Fibroblast of lung (primary cell): ENCODE measurements at regions not wholly inside any gene's neighbourhood (a gene's known extent, or its start where the extent isn't known, plus 50 kb on each side); places are given as distances from the start of the nearest gene placed in this dataset.

ENCODE experiments used
- DNase-seq, 2 donors: peaks; one replicate each; pipeline versions ENCODE4 v3.0.0 to v3.0.0-alpha.2; 2010; ENCODE audit warnings: low read depth in 2 of 2
- H2AFZ ChIP-seq: 2 replicates; pipeline ENCODE4 v1.5.1; 2012; ENCODE audit warnings: low read length, control low read depth, inconsistent platforms
- H3K27ac ChIP-seq: 2 replicates; pipeline ENCODE4 v1.5.1; 2011; ENCODE audit warnings: low read length, control low read depth; ENCODE audit not compliant: insufficient read depth
- H3K27me3 ChIP-seq: 2 replicates; pipeline ENCODE4 v1.5.1; 2011; ENCODE audit warnings: mild to moderate bottlenecking, low read length; ENCODE audit not compliant: control insufficient read depth, insufficient read depth
- H3K36me3 ChIP-seq: 2 replicates; pipeline ENCODE4 v1.5.1; 2011; ENCODE audit warnings: low read length; ENCODE audit not compliant: control insufficient read depth, insufficient read depth
- H3K4me1 ChIP-seq: 2 replicates; pipeline ENCODE4 v1.5.1; 2011; ENCODE audit warnings: low read length; ENCODE audit not compliant: control insufficient read depth, insufficient read depth; ENCODE audit errors: extremely low read depth
- H3K4me2 ChIP-seq: 2 replicates; pipeline ENCODE4 v1.5.1; 2011; ENCODE audit warnings: low read length, control low read depth; ENCODE audit not compliant: insufficient read depth; ENCODE audit errors: extremely low read depth
- H3K4me3 ChIP-seq, 4 experiments: fragments of 200-600 bp in 1 of 4; sonication (generic) in 1 of 4; replicated peaks in 1 of 4; 2 replicates each; pipeline ENCODE4 v1.5.1; 2011 to 2016; ENCODE audit warnings: low read length in 4 of 4, low read depth in 3 of 4, mild to moderate bottlenecking in 3 of 4, control low read depth in 2 of 4, inconsistent platforms in 1 of 4, mixed read lengths in 1 of 4; ENCODE audit not compliant: insufficient read depth in 1 of 4; ENCODE audit errors: control extremely low read depth in 1 of 4
- H3K79me2 ChIP-seq: 2 replicates; pipeline ENCODE4 v1.5.1; 2012; ENCODE audit warnings: mild to moderate bottlenecking, low read length, inconsistent platforms; ENCODE audit not compliant: control insufficient read depth, insufficient read depth
- H3K9ac ChIP-seq: 2 replicates; pipeline ENCODE4 v1.5.1; 2011; ENCODE audit warnings: mild to moderate bottlenecking, low read length, control low read depth; ENCODE audit not compliant: insufficient read depth
- H3K9me3 ChIP-seq: 2 replicates; pipeline ENCODE4 v1.5.1; 2012; ENCODE audit warnings: low read depth, low read length; ENCODE audit not compliant: control insufficient read depth, insufficient read depth
- H4K20me1 ChIP-seq: 2 replicates; pipeline ENCODE4 v1.5.1; 2011; ENCODE audit warnings: low read length; ENCODE audit not compliant: control insufficient read depth, insufficient read depth; ENCODE audit errors: extremely low read depth
- CTCF ChIP-seq, 2 donors: IDR thresholded peaks in 1 of 2; conservative IDR thresholded peaks in 1 of 2; 1 replicate in 1 of 2; 2 replicates in 1 of 2; pipeline ENCODE4 v1.5.1; 2011 to 2012; ENCODE audit warnings: low read length in 2 of 2, control low read depth in 1 of 2, inconsistent platforms in 1 of 2, low read depth in 1 of 2, mild to moderate bottlenecking in 1 of 2
- EZH2 ChIP-seq: IDR thresholded peaks from 2 replicates; pipeline ENCODE4 v1.5.1; 2012; ENCODE audit warnings: low read length, control low read depth, mild to moderate bottlenecking; ENCODE audit errors: missing control alignments

GRCh38 chrX:24410514-24411189, 50.2 kb downstream of the SUPT20HL1 start:
- Histone ChIP-seq H3K4me1 (no peaks in the 10 kb centered on the region), H3K9ac (no peak overlapping the region), H3K36me3 (no peaks in the 10 kb centered on the region), H3K4me2 (no peak overlapping the region), H4K20me1 (no peaks in the 10 kb centered on the region), H3K27me3 (no peaks in the 10 kb centered on the region), H2AFZ (no peak overlapping the region), H3K79me2 (no peaks in the 10 kb centered on the region), H3K4me3 (no peak overlapping the region), H3K27ac (no peak overlapping the region), H3K9me3 (no peaks in the 10 kb centered on the region)
- TF ChIP-seq CTCF (conservative IDR thresholded peaks at IDR 0.05 in 1 of 2, IDR thresholded peaks at IDR 0.05 in 1 of 2; ENCODE audit: low read depth in 1 of 2, low read length in 2 of 2): no peak
- no peak for TF ChIP-seq EZH2
- no peak for DNase-seq

GRCh38 chrX:24412637-24413363, 52.3 kb upstream of the PDK3 start:
- H3K4me3 ChIP-seq: no peak overlapping the region
- no peaks in the 10 kb centered on the region for H3K27me3 ChIP-seq
- no peak overlapping the region for H2AFZ ChIP-seq
- H3K4me2 ChIP-seq: no peak overlapping the region
- no peaks in the 10 kb centered on the region for H3K36me3 ChIP-seq
- no peaks in the 10 kb centered on the region for H3K9me3 ChIP-seq
- H3K4me1 ChIP-seq: no peaks in the 10 kb centered on the region
- no peak overlapping the region for H3K27ac ChIP-seq
- DNase-seq: peak in 1 of 2 donors; percentile 6
- H3K79me2 ChIP-seq: no peaks in the 10 kb centered on the region
- TF ChIP-seq EZH2 (no peak), CTCF (conservative IDR thresholded peaks at IDR 0.05 in 1 of 2, IDR thresholded peaks at IDR 0.05 in 1 of 2; ENCODE audit: low read depth in 1 of 2, low read length in 2 of 2) (no peak)
- H4K20me1 ChIP-seq: no peaks in the 10 kb centered on the region
- no peak overlapping the region for H3K9ac ChIP-seq
